Mesodermal cell (in vitro differentiated cells): ENCODE measurements at regions not wholly inside any gene's neighbourhood (a gene's known extent, or its start where the extent isn't known, plus 50 kb on each side); places are given as distances from the start of the nearest gene placed in this dataset.

Experiments
- H3K27ac ChIP-seq: 2 replicates; pipeline ENCODE4 v1.7.0; 2013; ENCODE audit warnings: mild to moderate bottlenecking, low read depth, low read length, moderate library complexity; ENCODE audit not compliant: severe bottlenecking
- H3K36me3 ChIP-seq: 2 replicates; pipeline ENCODE4 v1.7.1; 2013; ENCODE audit warnings: mild to moderate bottlenecking, low read length, moderate library complexity; ENCODE audit not compliant: control insufficient read depth, insufficient read depth
- H3K4me1 ChIP-seq: one replicate; pipeline ENCODE4 v1.7.1; 2013; ENCODE audit warnings: mild to moderate bottlenecking, low read length; ENCODE audit not compliant: insufficient read depth, control insufficient read depth, poor library complexity, severe bottlenecking
- H3K4me3 ChIP-seq: 2 replicates; pipeline ENCODE4 v1.7.0; 2013; ENCODE audit warnings: low read length, control low read depth, mild to moderate bottlenecking; ENCODE audit not compliant: insufficient read depth, poor library complexity, severe bottlenecking; ENCODE audit errors: extremely low read depth
- H3K9me3 ChIP-seq: 2 replicates; pipeline ENCODE4 v1.7.1; 2013; ENCODE audit warnings: mild to moderate bottlenecking, low read length, moderate library complexity; ENCODE audit not compliant: control insufficient read depth
- WGBS, 2 experiments: methylation state at CpG; one replicate each; pipeline ENCODE4 v1.1.5; 2013; ENCODE audit warnings: missing lambda C conversion rate in 2 of 2; ENCODE audit not compliant: insufficient coverage in 2 of 2; 5-methylcytosine and 5-hydroxymethylcytosine counted together

DNA sequence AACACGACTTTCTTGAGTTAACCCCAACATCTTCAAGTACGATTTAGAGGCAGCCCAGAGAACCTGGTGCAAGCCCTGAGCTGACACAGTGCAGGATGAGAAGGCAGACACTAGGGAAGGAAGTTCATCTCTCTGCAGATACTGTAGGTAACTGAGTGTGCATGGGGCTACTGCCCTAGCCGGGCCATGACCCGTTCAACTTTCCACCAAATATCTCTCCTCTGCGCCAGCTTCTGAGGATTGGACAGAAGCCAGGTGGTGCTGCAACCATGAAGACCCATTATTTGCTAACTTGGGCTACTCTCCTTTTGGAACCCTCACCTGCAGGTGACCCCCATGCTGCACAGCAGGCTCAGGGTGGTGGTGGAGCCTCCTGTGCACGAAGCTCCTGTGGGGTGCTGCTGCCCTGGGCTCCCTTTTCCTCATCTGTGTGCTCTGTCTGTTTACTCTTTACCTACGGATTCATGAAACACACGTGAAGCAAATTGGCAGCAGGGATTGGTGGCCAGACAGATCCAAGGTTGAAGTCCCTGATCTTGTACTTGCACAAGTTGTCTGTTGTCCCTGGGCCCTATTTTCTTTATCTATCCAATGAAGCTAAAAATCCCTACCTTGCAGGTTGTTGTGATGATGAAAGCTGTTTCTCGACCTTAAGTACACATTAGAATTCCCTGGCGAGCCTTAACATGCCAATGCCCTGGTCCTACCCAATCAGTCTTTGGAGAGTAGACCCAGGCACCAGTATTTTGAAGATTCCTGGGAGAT lies 227.8 kb downstream of the LACC1 start:
- WGBS, 2 experiments, result 77 to 88% methylated on average over 8 of the region's 10 CpGs
- H3K4me1 ChIP-seq, result no peaks in the 10 kb centered on the region

GRCh38 chr13:44108331-44108858 lies 228.7 kb downstream of the LACC1 start:
- no peaks in the 10 kb centered on the region for H3K4me1 ChIP-seq
- WGBS, 2 experiments, result 89 to 92% methylated on average over 2 of the region's 2 CpGs
- H3K36me3 ChIP-seq, result no peaks in the 10 kb centered on the region
- H3K4me3 ChIP-seq, result no peak overlapping the region
- no peak overlapping the region for H3K27ac ChIP-seq
- H3K9me3 ChIP-seq, result peaks cover 4% of the 10 kb centered on the region

More for the DNA sequence above, 227.8 kb downstream of the LACC1 start:
- H3K9me3 ChIP-seq, result peaks cover 9% of the 10 kb centered on the region
- H3K4me3 ChIP-seq, result no peak overlapping the region
- no peaks in the 10 kb centered on the region for H3K36me3 ChIP-seq
- H3K27ac ChIP-seq, result no peak overlapping the region

DNA sequence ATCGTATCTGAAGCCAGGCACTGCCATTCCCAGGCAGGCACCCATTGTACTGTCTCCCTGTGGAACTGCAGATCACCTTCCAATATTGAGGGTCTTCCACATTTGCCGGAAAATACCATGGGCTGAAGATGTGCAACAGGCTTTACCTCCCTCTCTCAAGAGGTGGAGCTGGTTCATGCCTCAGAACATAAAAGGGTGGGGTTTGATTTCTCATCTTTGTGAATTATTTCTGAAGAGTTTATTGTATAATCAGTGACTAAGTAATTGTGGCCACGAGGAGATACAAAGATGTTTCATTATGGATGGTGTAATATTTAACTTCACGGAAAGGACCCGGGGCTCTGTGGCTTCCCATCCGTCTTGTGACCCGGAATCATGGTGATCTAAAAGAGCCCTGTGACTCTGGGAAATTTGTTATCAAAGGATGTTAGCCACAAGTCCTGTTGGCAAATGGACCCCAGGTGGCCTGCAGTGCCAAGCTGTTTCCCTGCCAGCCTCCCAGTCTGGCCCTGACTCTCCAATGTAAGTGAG lies 230.5 kb downstream of the LACC1 start:
- H3K4me1 ChIP-seq, result no peaks in the 10 kb centered on the region
- 80 to 86% methylated on average over 7 of the region's 7 CpGs for WGBS, 2 experiments
- H3K27ac ChIP-seq, result no peak overlapping the region
- H3K4me3 ChIP-seq, result no peak overlapping the region
- no peaks in the 10 kb centered on the region for H3K9me3 ChIP-seq
- no peaks in the 10 kb centered on the region for H3K36me3 ChIP-seq

GRCh38 chr13:44111701-44112100 lies 232.0 kb downstream of the LACC1 start:
- Histone ChIP-seq H3K4me3 (no peak overlapping the region), H3K27ac (no peak overlapping the region), H3K4me1 (no peaks in the 10 kb centered on the region), H3K9me3 (no peaks in the 10 kb centered on the region), H3K36me3 (no peaks in the 10 kb centered on the region)
- 83 to 85% methylated on average over 3 of the region's 3 CpGs for WGBS, 2 experiments

DNA sequence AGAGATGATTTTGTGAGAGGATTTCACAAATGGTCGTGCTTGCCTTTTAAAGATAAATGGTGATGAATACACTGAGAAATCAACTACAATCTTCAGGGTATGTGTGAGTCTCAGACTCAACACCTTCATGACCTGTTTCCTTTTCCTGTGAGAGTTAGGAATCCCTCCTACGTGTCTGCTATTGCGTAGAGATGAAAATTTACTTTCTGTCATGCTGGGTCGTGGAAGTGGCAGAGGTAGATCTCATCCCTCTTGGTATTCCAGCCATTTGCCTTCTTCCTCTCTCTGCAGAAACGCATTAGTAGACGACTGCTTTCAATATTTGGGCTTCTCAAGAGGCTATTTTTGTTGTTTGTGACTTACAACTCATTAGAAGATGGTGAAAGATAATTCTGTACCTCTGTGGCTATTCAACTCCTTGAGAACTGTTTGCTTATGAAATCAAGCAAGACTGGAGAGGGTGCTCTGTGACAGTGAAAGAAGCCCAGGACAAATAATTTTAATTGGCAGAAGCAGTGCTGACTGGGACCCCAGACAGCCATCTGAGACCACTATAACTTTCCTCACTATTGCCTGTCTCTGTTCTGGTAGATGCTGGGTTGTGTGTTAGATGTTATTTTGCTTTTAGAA lies 233.1 kb downstream of the LACC1 start:
- 75% methylated on average over 4 of the region's 6 CpGs; no CpG with 5 or more reads in 1 of the 2 experiments for WGBS, 2 experiments
- Histone ChIP-seq H3K4me1 (peaks cover 3% of the 10 kb centered on the region), H3K4me3 (no peak overlapping the region), H3K9me3 (no peaks in the 10 kb centered on the region), H3K36me3 (no peaks in the 10 kb centered on the region), H3K27ac (no peak overlapping the region)

DNA sequence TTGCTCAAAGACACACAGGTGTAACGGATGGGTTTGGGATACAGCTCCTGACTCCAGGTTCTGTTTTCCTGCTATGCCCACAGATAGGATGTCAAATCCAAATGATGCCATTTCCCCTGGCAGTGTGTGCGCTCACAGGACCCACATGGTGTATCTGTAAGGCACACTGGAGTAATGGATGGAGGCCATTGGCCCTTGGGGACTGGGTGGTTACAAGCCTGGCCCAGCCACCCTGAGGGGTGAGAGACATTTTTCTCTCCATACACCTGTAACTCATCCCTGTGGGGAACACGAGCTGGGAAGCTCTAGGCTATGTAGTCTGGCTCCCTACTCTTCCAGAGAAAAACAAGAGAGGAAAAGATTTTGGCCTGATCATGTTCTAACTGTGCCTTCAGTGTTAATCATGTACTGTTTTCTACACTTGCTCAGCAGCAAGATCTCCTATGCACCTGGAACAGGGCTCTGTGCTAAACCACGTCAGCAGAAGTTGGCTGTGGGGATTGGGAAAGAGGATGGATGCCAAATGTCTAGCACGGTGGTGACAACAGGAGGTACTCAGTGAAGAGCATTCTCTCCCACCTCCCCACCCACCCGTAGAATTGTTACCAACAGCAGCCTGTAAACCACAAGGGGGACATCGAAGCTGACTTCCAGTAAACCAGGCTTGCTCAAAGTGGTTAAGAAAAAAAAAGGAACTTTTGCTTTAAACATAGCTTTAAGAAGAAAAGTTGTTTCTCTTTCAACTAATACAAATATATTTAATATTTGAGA lies 237.0 kb downstream of the LACC1 start:
- WGBS, 2 experiments, result 100% methylated on average over 1 of the region's 7 CpGs
- Histone ChIP-seq H3K4me1 (peaks cover 3% of the 10 kb centered on the region), H3K36me3 (no peaks in the 10 kb centered on the region), H3K9me3 (no peaks in the 10 kb centered on the region), H3K4me3 (no peak overlapping the region), H3K27ac (no peak overlapping the region)

DNA sequence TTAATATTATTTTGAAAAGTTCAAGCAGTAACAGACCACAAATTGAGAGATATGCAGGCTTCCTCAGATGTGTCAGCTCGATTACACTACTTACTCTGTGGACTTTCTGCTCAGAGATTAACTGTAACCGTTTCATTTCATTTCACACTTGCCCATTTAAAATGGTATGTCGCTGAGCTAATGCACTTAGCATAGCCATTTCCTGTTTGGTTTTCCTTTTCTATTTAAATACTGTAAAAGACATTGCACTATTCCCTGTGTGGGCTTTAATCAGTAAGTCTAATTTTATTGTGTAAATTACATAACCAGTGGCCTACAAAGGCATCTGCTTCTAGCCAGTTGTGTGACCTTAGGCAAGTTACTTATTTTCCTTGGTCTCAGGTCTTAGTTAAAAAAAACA lies 237.6 kb downstream of the LACC1 start:
- Histone ChIP-seq H3K36me3 (no peaks in the 10 kb centered on the region), H3K27ac (peak overlapping the region; percentile 23), H3K4me3 (no peak overlapping the region), H3K4me1 (peaks cover 3% of the 10 kb centered on the region), H3K9me3 (no peaks in the 10 kb centered on the region)
- 75 to 86% methylated on average over 2 of the region's 3 CpGs for WGBS, 2 experiments

- Histone ChIP-seq H3K27ac (peak overlapping the region; percentile 23), H3K9me3 (no peaks in the 10 kb centered on the region), H3K4me1 (peaks cover 3% of the 10 kb centered on the region), H3K36me3 (no peaks in the 10 kb centered on the region), H3K4me3 (no peak overlapping the region)
- WGBS, 2 experiments, result 100% methylated on average over 1 to 2 of the region's 2 CpGs
These were observed 238.1 kb downstream of the LACC1 start for GRCh38 chr13:44117816-44118215.

- Histone ChIP-seq H3K4me3 (no peak overlapping the region), H3K36me3 (no peaks in the 10 kb centered on the region), H3K27ac (no peak overlapping the region), H3K4me1 (peaks cover 3% of the 10 kb centered on the region), H3K9me3 (no peaks in the 10 kb centered on the region)
These were observed 239.2 kb downstream of the LACC1 start for GRCh38 chr13:44118881-44119280.

DNA sequence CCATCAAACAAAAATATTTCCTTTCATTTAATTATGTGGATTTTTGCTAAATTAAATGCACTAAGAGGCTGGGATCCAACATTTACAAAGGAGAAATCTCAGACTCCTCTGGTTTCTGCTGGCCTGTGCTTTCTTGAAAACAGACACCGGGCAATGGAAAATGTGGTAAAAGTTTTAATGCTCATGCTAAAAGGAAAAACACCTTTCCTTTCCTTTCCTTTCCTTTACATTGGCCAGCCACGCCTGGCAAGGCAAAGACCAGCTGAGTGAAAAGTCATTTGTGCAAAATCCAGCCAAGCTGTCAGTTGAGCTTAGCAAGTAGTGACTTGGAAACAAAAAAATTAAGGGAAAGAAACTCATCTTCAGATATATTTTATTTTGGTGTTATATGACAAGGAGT lies 240.3 kb downstream of the LACC1 start:
- H3K4me3 ChIP-seq, result no peak overlapping the region
- peaks cover 3% of the 10 kb centered on the region for H3K4me1 ChIP-seq
- no peaks in the 10 kb centered on the region for H3K36me3 ChIP-seq
- 80% methylated on average over 1 of the region's 2 CpGs; no CpG with 5 or more reads in 1 of the 2 experiments for WGBS, 2 experiments
- H3K9me3 ChIP-seq, result no peaks in the 10 kb centered on the region
- H3K27ac ChIP-seq, result no peak overlapping the region
